HFF-Myc (cell line): ENCODE measurements at regions not wholly inside any gene's neighbourhood (a gene's known extent, or its start where the extent isn't known, plus 50 kb on each side); places are given as distances from the start of the nearest gene placed in this dataset.

ENCODE experiments used
- DNase-seq: peaks from one replicate; pipeline ENCODE4 v3.0.0-alpha.2; 2011; ENCODE audit warnings: low read depth; ENCODE audit errors: extremely low read depth
- H3K4me3 ChIP-seq: replicated peaks from 2 replicates; pipeline ENCODE4 v1.5.1; 2011; ENCODE audit warnings: low read depth, mild to moderate bottlenecking, control low read depth, low read length
- TF ChIP-seq, protein P1 (sequence below): IDR thresholded peaks from 2 replicates; pipeline ENCODE4 v1.5.1; 2012; ENCODE audit warnings: mild to moderate bottlenecking, low read depth, low read length, control low read depth; ENCODE audit errors: missing control alignments

DNA sequence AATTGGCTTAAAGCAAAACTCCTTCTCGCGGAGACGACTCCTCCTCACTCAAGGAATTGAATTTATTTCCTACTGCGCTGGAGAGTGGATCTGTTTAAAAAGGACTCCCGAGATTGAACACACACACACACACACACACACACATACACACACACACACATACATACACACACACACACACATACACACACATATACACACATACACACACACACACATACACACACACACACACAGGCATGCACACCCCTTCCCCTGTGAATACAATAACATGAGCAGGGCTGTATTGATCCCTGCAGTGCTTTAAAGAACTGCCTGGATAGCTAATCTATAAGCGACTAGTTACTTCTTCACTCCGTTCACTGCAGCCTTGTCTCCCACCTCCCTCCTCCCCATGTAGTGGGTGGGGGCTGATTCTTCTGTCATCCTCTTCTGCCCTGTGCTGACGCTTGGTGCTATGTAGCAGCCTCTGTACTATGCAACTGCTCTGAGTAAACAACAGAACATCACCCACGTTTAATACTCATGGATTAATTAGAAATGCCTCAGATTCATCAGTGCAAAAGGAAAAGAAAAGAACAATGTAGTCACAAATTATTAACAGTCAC lies 549.0 kb downstream of the CDH26 start:
- TF ChIP-seq, protein P1, sequence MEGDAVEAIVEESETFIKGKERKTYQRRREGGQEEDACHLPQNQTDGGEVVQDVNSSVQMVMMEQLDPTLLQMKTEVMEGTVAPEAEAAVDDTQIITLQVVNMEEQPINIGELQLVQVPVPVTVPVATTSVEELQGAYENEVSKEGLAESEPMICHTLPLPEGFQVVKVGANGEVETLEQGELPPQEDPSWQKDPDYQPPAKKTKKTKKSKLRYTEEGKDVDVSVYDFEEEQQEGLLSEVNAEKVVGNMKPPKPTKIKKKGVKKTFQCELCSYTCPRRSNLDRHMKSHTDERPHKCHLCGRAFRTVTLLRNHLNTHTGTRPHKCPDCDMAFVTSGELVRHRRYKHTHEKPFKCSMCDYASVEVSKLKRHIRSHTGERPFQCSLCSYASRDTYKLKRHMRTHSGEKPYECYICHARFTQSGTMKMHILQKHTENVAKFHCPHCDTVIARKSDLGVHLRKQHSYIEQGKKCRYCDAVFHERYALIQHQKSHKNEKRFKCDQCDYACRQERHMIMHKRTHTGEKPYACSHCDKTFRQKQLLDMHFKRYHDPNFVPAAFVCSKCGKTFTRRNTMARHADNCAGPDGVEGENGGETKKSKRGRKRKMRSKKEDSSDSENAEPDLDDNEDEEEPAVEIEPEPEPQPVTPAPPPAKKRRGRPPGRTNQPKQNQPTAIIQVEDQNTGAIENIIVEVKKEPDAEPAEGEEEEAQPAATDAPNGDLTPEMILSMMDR, result no peak
- H3K4me3 ChIP-seq, result no peak overlapping the region
- DNase-seq, result no peak

DNA sequence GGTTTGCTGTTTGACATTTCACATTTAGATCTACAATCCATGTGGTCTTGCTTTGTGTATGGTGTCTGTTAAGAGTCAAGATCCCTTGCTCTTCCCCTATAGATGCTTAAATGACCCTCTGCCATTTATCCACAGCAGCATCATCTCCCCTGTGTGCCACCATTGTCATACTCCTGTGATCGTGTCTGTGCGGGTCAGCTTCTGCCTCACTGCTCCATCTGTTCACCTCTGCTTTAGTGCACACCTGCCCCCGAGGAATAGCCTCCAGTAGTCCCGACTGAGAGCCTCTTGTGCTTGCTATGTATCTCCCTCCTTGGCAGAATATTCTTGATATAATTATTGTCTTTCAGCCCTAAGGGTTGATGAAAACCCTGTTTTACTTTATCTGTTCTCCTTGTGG lies 551.2 kb downstream of the CDH26 start:
- DNase-seq, result no peak
- no peak overlapping the region for H3K4me3 ChIP-seq
- TF ChIP-seq, protein P1, result no peak

DNA sequence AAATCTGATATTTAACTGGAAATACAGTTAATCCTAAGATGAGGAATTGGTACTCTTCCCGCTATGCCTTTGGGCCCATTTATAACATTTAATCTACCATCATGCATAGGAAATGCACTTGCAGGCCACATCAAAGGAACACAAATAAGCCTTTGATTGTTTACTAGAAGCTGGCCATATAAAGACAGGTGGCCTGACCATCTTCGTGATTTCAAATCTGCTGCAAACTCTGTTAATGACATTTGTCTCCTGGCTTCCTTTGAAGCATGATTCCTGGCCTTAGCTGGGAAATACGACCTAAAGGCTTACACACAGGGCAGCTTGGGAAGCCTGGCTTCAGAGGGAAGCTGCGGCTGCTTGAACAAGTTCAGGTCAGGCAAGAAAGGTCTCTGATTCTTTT lies 552.1 kb downstream of the CDH26 start:
- TF ChIP-seq, protein P1, result no peak
- no peak for DNase-seq
- no peak overlapping the region for H3K4me3 ChIP-seq

DNA sequence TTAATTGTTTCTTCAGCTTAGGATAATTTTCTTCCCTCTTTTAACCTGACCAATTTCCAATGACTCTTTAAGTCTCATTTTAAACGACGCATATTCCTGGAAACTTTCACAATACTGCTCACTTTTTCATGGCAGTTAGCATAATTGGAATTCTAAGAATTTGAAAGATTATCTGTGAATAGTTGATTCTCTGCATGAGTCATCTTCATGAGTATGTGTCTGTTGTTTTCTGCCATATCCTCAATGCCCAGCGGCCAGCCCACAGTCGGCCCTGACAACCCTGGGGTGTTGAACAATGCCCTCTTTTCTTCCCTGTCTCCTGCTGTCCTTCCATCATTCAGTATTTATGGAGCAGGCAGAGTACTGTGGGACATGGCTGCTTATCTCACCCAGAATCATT lies 554.2 kb downstream of the CDH26 start:
- H3K4me3 ChIP-seq, result no peak overlapping the region
- TF ChIP-seq, protein P1, result no peak
- no peak for DNase-seq

DNA sequence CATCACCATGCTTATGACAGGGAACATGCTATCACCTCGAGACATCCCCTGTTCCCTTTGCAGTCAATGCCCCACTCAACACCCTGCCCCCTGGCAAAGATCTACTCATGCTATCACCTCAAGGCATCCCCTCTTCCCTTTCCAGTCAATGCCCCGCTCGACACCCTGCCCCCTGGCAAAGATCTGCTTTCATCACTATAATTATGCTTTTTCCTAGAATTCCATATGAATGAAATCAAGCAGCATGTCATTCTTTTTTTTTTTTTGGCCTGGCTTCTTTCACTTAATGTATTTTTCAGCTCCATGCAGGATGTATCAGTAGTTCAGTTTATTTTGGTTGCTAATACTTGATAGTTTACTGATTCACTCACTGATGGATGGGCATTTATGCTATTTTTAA lies 554.9 kb downstream of the CDH26 start:
- H3K4me3 ChIP-seq, result no peak overlapping the region
- TF ChIP-seq, protein P1, result no peak
- no peak for DNase-seq

DNA sequence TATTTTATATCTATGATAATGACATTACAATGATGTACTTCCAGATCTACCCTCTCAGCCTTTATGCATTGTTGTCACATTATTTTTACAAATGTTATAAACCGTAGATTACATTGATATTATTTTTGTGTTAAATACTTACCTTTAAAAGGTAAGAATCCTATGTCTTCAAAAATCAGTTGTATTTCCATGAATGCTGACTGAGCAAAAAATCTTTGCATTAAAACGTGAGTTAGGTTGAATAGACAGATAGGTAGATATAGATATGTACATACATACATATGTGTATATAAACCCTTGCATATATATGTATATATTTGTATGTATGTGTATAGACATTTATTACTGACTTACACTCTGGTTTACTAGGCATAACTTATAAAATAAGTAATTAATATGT lies 558.2 kb downstream of the CDH26 start:
- TF ChIP-seq, protein P1, result no peak
- H3K4me3 ChIP-seq, result no peak overlapping the region
- DNase-seq, result no peak

DNA sequence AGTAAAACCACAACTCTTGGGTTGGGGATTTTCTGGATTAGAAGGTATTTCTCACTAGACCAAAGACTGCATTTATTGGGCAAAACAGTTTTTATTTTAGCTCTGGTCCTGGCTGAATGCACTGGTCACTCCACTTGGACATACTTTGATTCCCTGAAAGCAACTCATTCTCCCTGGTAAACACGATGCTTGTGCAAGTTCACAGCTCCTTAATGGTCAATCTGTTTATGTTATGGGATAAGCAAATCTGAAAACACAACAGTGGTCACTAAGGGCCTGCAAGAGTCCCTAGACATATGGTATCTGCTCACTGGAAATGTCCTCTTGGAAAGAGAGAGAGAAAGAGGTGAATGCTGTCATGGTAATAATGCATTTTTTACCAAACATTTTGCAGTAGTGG lies 559.8 kb downstream of the CDH26 start:
- TF ChIP-seq, protein P1, result no peak
- H3K4me3 ChIP-seq, result no peak overlapping the region
- DNase-seq, result no peak
